ENCODE measurements at regions not wholly inside any gene's neighbourhood (a gene's known extent, or its start where the extent isn't known, plus 50 kb on each side); places are given as distances from the start of the nearest gene placed in this dataset.

DNA sequence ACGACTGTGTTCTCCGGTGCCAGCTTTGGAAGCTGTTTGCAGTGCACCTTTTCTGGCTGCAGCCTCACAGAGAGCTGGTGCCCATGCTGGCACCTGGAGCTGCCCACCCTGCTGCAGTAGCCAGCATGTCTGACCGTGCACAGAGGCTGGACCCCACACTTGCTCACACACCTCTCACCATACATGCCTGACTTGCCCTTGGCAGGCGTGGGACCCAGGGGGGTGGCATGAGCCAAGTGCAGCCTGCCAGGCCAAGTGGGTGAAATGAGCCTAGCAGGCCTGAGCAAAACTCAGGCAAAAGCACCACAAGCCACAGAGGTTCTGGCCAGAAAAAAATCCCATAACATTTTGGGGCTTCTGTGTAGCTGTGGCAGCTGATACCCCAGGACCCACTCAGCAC lies 258.8 kb downstream of the XPNPEP1 start:
- TF ChIP-seq CTCF (IDR thresholded peaks at IDR 0.05; ENCODE audit: poor library complexity) (no peak), EZH2phosphoT487 (IDR thresholded peaks at IDR 0.05; ENCODE audit: low read depth, severe bottlenecking, unreplicated experiment) (no peak)
